HG03045 (cell line): ENCODE measurements at regions not wholly inside any gene's neighbourhood (a gene's known extent, or its start where the extent isn't known, plus 50 kb on each side); places are given as distances from the start of the nearest gene placed in this dataset.

ENCODE experiments used
- ATAC-seq: cut with Tn5 transposase; IDR thresholded peaks from one replicate; pipeline ENCODE4 v1.9.1; 2021; ENCODE audit warnings: mild to moderate bottlenecking, moderate library complexity; ENCODE audit not compliant: unreplicated experiment

DNA sequence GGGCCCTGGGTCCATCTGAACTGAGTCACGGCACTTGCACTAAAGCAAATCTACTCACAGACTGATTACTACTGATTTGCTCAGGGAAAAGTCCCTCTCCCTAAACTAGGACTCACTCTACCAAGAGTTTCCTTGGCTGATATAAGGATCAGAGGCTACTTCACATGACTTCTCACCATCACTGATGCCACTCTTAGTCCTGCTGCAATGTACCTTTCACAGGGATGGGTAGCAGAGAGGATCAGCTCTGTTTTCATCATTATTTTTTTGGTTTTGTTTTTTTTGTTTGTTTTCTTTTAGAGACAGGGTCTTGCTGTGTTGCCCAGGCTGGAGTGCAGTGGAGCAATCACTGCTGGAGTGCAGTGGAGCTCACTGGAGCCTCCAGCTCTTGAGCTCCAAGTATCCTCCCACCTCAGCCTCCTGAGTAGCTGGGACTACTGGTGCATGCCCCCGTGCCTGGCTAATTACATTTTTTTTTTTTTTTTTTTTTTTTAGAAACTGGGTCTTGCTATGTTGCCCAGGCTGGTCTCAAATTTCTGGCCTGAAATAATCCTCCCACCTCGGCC, 200.6 kb downstream of the JCAD start:
- no peak for ATAC-seq

DNA sequence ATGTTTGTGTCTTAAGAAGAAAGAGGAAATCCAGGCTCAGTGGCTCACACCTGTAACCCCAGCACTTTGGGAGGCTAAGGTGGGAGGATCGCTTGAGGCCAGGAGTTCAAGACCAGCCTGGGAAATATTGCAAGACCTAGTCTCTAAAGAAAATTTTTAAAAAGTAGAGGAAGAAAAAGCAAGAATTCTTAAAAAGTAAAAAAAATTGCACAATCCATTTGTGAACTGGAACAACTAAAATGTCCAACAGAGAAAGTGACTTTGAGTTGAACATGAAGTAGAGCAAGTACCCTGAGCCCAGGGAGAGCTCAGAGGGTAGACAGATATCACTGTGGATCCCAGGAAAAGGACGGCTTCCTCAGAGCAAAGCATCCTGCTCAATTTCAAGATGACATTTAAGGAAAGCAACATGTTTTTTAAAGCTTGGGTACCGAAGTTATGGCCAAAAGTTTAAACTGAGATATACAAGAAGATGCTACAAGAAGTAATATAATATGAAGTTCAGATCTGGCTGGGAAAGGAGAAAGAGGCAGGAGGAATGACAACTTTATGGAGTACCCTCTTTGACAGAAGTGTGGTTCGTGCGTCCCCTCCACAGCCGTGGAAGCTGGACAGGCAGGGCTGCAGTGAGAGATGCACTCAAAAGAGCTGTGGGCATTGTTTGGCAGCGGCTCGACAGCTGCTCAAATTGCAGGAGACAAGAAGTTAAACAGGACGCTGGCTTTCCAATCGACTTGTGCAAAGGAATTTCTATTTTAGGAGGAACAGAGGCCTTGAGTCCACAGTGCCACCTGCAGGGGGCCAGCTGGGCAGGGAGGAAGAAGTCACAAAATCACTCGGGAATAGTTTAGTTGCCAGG, 201.3 kb downstream of the JCAD start:
- no peak for ATAC-seq

- no peak for ATAC-seq
Observed at GRCh38 chr10:29856295-29856694, 203.1 kb downstream of the JCAD start.

DNA sequence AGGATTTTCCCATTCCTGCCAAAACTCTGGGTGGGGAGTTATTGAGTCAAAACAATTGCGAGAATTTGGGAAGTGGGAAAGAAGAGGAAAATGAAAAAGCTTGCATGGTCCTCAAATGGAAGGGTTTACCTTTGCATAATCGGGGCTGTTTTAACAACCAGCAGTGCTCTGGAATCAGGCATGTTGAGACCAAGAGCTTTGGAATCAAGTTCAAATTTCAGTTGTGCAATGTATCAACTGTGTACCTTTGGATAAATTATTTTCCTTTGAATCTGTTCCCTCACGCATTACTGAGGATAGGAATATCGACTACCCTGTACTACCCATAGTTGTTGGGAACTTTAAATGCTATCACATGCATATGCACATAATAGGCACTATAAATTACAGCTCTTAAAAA, 205.5 kb downstream of the JCAD start:
- ATAC-seq, result no peak

- no peak for ATAC-seq
Observed at GRCh38 chr10:29851241-29851640, 208.1 kb downstream of the JCAD start.

GRCh38 chr10:29850371-29850770, 209.0 kb downstream of the JCAD start:
- ATAC-seq, result no peak

DNA sequence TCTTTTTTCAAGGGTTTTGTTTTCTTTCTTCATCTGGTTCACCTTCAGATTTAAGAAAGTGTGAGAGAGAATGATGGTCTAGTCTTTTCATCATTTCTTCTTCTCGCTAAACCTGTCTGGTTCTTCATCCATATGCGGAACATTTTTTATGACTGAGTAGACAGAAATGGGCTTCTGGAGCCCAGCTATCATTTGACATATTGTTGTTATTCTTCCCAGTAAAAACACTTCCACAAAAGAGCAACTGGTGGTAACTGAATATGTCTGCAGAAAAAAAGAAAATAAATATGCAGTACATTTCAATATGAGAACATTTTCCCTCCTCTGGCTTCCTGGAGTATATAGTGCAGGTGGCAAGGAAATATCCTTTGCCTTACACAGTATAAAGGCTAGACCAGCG, 209.5 kb downstream of the JCAD start:
- ATAC-seq, result no peak

DNA sequence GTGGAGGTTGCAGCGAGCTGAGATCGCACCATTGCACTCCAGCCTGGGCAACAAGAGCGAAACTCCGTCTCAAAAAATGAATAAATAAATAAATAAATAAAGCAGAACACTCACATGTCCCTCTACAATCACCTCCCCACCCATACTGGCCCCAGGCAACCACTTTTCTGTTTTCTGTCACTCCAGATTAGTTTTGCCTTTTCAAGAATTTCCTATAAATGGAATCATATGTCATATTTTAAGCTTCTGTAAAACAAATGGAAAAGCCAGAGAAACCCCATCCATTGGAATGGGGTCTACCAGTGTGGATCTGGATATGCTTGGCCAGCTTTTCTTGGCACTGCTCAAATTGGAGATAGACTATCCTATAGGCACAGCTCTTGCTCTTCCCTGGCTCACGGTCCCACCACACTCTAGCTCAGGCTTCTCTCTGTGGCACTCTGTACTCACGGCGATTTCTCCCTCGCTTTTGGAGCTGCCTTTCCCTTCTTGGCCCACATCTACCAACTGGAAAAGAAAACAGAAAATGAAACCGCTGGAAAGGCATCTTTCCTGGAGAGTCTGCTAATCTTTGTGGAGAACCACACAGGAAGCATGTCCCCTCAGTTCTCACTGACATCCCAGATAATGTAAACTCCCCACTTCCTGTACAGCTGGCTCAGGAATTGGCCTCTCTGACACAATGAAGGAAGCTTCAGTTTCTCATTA, 210.1 kb downstream of the JCAD start:
- no peak for ATAC-seq

DNA sequence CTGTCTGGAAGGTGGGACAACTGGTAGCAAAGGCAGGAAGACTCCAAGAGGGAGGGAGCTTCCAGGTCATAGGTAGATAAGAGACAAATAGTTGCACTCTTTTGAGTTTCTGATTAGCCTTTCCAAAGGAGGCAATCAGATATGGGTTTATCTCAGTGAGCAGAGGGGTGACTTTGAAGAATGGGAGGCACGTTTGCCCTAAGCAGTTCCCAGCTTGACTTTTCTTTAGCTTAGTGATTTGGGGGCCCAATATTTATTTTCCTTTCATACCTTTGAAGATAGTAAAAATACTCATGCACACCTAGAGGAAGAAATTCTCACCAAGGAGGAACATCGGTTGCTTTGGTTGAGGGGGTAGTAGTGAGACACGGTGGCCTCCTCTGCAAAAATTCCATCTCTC, 212.1 kb upstream of the SVIL start:
- no peak for ATAC-seq

DNA sequence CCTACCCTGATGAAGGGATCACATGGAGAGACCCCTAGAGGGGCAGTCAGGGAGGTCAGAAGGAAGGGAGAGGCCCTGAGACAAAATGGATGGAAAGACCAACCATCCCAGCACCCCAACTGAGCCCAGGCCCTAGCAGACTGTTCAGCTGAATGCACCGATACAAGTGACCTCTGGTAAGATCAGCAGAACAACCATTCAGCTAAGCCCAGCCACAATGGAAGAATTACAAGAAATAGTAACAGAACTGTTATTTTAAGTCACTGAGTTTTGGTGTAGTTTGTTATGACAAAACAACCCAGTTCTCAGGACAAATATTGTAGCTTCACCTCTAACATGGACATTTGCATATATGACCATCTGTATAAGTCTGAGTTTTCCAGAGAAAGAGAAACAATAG, 210.4 kb upstream of the SVIL start:
- ATAC-seq, result no peak

- no peak for ATAC-seq
Observed at GRCh38 chr10:29843143-29843542, 208.4 kb upstream of the SVIL start.

DNA sequence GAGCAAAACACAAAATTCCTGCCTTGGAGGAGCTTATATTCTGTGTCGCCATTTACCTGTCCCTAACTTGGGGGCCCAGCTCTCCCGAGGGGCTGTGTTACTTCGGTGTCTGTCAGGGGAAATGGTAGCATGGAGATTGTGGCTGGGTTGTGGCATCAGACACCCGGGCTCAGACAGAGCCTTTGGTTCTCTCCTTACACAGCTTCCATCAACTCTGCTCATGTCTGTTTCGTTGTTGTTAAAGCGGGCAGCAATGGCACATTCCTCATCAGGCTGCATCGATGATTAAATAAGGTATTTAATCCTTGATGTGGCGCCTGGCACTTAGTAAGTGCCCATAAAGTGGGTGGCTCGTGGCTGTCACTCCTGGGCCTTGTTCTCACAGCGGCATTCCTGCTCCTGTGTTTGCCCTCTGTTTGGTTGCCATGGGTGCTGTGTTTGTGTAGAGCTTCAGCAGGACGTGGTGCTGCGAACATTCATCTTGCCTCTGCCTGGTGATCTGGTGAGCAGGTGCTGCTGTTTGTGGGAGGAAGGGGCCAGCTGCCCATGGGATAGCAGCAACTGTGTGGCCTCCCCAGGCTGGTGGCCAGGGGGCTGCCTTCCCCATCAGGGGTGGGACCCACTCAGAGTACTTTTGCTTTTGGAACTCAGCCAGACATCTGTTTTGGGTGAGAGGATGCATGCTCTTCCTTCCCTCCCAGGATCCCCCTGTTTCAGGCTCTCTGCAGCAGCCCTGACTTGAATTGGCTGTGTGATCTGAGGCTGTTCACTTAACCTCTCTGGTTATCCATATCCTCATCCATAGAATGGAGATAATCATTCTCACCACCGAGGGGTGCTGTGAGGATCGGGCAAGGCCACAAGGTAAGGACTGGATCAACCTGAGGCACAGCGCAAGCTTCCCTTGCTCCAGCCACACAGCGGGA, 207.2 kb upstream of the SVIL start:
- ATAC-seq, result no peak

- ATAC-seq, result no peak
Observed at GRCh38 chr10:29840516-29841276, 205.9 kb upstream of the SVIL start.

GRCh38 chr10:29839826-29840515, 205.2 kb upstream of the SVIL start:
- no peak for ATAC-seq

DNA sequence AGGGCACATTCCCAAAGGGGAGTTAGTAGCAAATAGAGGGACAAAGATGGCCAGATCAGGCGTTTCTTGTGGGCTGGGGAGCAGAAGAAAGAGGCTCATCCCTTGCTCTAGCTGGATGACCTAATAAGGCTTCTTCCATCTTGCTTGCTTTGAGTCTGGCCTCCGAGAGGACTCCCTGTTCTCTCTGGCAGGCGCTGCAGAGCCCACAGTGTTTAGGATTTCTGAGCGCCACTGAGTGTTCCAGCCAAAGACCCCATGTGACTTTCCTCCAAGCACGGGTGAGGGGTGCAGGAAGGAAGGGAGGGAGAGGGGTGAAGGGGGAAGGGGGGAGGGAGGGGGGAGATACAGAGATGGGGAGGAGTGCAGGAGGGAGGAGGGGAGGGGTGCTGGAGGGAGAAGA, 203.8 kb upstream of the SVIL start:
- no peak for ATAC-seq

GRCh38 chr10:29837586-29837985, 202.8 kb upstream of the SVIL start:
- ATAC-seq, result no peak

- ATAC-seq, result no peak
Observed at GRCh38 chr10:29836396-29836795, 201.6 kb upstream of the SVIL start.

DNA sequence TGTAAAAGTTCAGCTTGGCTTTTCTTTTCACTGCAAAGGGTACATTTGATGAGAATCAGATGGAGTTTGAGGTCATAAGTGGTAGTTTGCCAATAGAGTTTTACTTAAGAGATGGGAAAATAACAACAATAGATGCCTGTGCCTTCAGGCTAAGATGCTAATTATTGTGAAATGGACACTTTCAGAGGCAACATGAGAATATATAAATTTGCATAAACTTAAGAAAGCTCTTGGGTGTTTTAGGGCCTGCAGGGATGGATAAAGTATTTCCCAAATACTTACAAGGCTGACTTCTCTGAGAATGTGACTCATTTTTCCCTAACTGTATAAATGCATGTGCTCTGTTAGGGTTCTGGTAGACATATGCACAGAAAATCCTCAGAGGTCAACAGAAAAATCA, 200.3 kb upstream of the SVIL start:
- no peak for ATAC-seq
